Osteocyte (in vitro differentiated cells): ENCODE measurements at regions not wholly inside any gene's neighbourhood (a gene's known extent, or its start where the extent isn't known, plus 50 kb on each side); places are given as distances from the start of the nearest gene placed in this dataset.
"Not testable (repeated sequence)": the region's sequence is repeated elsewhere in the genome, so short reads cannot be mapped to it uniquely, and the experiment has no call there.

ENCODE experiments used
- DNase-seq: peaks from one replicate; pipeline ENCODE4 v3.0.0; 2021; ENCODE audit warnings: mixed read lengths; ENCODE audit not compliant: unreplicated experiment; ENCODE audit errors: extremely low spot score
- H3K27ac Mint-ChIP-seq: one replicate; pipeline ENCODE4 v1.8.0; 2021; ENCODE audit warnings: mild to moderate bottlenecking, mixed read lengths; ENCODE audit not compliant: unreplicated experiment
- H3K27me3 Mint-ChIP-seq: one replicate; pipeline ENCODE4 v1.8.0; 2021; ENCODE audit warnings: mixed read lengths; ENCODE audit not compliant: unreplicated experiment
- H3K36me3 Mint-ChIP-seq: one replicate; pipeline ENCODE4 v1.8.0; 2021; ENCODE audit warnings: mixed read lengths; ENCODE audit not compliant: unreplicated experiment
- H3K4me1 Mint-ChIP-seq: one replicate; pipeline ENCODE4 v1.8.0; 2021; ENCODE audit warnings: mixed read lengths; ENCODE audit not compliant: unreplicated experiment
- H3K4me3 Mint-ChIP-seq: one replicate; pipeline ENCODE4 v1.8.0; 2021; ENCODE audit warnings: mild to moderate bottlenecking, moderate library complexity, mixed read lengths; ENCODE audit not compliant: unreplicated experiment
- H3K9me3 Mint-ChIP-seq: one replicate; pipeline ENCODE4 v1.8.0; 2021; ENCODE audit warnings: mixed read lengths; ENCODE audit not compliant: unreplicated experiment
- TF ChIP-seq, protein P1 (sequence below): fragments of 200-600 bp; sonication (generic); IDR thresholded peaks from 2 replicates; pipeline ENCODE4 v1.5.0; 2021; ENCODE audit warnings: antibody characterized with exemption, mild to moderate bottlenecking, moderate library complexity

GRCh38 chr13:86591862-86592261 lies 792.6 kb upstream of the SLITRK6 start:
- no peak overlapping the region for H3K27ac Mint-ChIP-seq
- TF ChIP-seq, protein P1, sequence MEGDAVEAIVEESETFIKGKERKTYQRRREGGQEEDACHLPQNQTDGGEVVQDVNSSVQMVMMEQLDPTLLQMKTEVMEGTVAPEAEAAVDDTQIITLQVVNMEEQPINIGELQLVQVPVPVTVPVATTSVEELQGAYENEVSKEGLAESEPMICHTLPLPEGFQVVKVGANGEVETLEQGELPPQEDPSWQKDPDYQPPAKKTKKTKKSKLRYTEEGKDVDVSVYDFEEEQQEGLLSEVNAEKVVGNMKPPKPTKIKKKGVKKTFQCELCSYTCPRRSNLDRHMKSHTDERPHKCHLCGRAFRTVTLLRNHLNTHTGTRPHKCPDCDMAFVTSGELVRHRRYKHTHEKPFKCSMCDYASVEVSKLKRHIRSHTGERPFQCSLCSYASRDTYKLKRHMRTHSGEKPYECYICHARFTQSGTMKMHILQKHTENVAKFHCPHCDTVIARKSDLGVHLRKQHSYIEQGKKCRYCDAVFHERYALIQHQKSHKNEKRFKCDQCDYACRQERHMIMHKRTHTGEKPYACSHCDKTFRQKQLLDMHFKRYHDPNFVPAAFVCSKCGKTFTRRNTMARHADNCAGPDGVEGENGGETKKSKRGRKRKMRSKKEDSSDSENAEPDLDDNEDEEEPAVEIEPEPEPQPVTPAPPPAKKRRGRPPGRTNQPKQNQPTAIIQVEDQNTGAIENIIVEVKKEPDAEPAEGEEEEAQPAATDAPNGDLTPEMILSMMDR: no peak
- no peaks in the 10 kb centered on the region for H3K27me3 Mint-ChIP-seq
- H3K9me3 Mint-ChIP-seq: peaks cover 6% of the 10 kb centered on the region
- H3K4me3 Mint-ChIP-seq: no peak overlapping the region
- no peaks in the 10 kb centered on the region for H3K36me3 Mint-ChIP-seq
- no peak for DNase-seq
- H3K4me1 Mint-ChIP-seq: no peaks in the 10 kb centered on the region

GRCh38 chr13:86601351-86601750 lies 802.1 kb upstream of the SLITRK6 start:
- DNase-seq: no peak
- Mint-ChIP-seq H3K36me3 (no peaks in the 10 kb centered on the region), H3K27me3 (peaks cover 5% of the 10 kb centered on the region), H3K9me3 (no peaks in the 10 kb centered on the region), H3K4me3 (no peak overlapping the region), H3K27ac (no peak overlapping the region), H3K4me1 (no peaks in the 10 kb centered on the region)
- TF ChIP-seq, protein P1: no peak

- H3K9me3 Mint-ChIP-seq: no peaks in the 10 kb centered on the region
- no peak overlapping the region for H3K27ac Mint-ChIP-seq
- no peaks in the 10 kb centered on the region for H3K36me3 Mint-ChIP-seq
- TF ChIP-seq, protein P1: no peak
- no peaks in the 10 kb centered on the region for H3K27me3 Mint-ChIP-seq
- no peak for DNase-seq
- H3K4me3 Mint-ChIP-seq: no peak overlapping the region
- no peaks in the 10 kb centered on the region for H3K4me1 Mint-ChIP-seq
Measured at GRCh38 chr13:86606264-86606663, 807.0 kb upstream of the SLITRK6 start.

DNA sequence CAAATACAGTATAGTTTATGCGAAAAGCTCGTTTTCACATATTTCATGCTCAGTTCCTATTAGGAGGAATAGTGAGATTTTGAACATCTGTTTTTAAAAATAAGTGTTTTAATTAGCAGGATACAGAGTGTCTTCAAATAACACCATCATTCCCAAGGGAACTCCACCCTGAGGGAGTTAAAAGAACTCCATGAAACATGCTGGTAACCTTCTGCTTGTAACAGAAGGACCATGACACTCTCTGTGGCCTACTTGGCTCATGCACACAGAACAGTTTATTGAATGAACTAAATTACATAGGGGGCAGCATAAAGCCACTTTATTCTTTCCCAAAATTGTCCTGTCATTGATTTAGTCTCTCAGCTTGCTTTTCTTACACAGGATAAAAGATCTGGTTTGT lies 809.5 kb upstream of the SLITRK6 start:
- Mint-ChIP-seq H3K4me1 (no peaks in the 10 kb centered on the region), H3K27me3 (no peaks in the 10 kb centered on the region), H3K4me3 (no peak overlapping the region), H3K36me3 (no peaks in the 10 kb centered on the region), H3K9me3 (no peaks in the 10 kb centered on the region), H3K27ac (no peak overlapping the region)
- DNase-seq: no peak
- TF ChIP-seq, protein P1: no peak

DNA sequence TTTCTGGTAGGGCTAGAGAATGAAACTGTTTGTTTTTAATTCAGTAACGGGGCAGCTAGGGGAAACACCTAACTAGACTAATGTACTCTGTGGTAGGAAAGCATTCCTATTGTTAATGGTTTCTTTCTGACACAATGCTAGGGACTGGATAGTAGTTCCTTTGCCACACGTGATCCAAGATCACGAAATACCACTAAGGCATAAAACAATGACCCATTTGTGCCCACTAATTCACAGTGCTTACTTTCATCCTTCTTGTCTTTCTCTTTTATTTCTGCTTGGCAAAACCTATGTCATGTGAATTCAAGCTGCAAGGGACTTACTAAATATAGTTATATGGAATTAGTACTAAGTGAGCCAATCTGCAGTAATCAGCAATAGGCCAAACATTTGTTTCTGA lies 834.1 kb upstream of the SLITRK6 start:
- Mint-ChIP-seq H3K27me3 (no peaks in the 10 kb centered on the region), H3K36me3 (no peaks in the 10 kb centered on the region), H3K4me1 (no peaks in the 10 kb centered on the region), H3K9me3 (no peaks in the 10 kb centered on the region), H3K4me3 (no peak overlapping the region), H3K27ac (no peak overlapping the region)
- TF ChIP-seq, protein P1: no peak
- no peak for DNase-seq

DNA sequence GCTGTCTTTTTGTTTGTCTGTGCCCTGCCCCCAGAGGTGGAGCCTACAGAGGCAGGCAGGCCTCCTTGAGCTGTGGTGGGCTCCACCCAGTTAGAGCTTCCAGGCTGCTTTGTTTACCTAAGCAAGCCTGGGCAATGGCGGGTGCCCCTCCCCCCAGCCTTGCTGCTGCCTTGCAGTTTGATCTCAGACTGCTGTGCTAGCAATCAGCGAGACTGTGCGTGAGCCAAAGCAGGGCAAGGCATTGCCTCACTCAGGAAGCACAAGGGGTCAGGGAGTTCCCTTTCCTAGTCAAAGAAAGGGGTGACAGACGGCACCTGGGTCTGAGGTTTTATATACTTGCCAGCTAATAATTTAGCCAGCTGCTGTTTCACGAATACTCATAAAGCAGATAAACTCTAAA lies 852.0 kb upstream of the SLITRK6 start:
- H3K36me3 Mint-ChIP-seq, H3K9me3 Mint-ChIP-seq, H3K27me3 Mint-ChIP-seq, H3K4me1 Mint-ChIP-seq, H3K4me3 Mint-ChIP-seq, DNase-seq, H3K27ac Mint-ChIP-seq: not testable (repeated sequence)
